B cell (primary cell): ENCODE measurements at regions not wholly inside any gene's neighbourhood (a gene's known extent, or its start where the extent isn't known, plus 50 kb on each side); places are given as distances from the start of the nearest gene placed in this dataset.

ENCODE experiments used
- CTCF ChIP-seq: fragments of 200-600 bp; IDR thresholded peaks from one replicate; pipeline ENCODE4 v1.8.0; 2022; ENCODE audit warnings: antibody characterized with exemption, mild to moderate bottlenecking
- EZH2 ChIP-seq: IDR thresholded peaks from 2 replicates; pipeline ENCODE4 v1.6.1; 2012; ENCODE audit warnings: borderline replicate concordance, low read depth, mild to moderate bottlenecking, moderate library complexity, low read length; ENCODE audit not compliant: insufficient read depth, poor library complexity, severe bottlenecking

GRCh38 chr3:124496061-124496460 is 234.2 kb upstream of the UMPS start:
- TF ChIP-seq CTCF (no peak), EZH2 (no peak)
